HG02885 (cell line): ENCODE measurements at regions not wholly inside any gene's neighbourhood (a gene's known extent, or its start where the extent isn't known, plus 50 kb on each side); places are given as distances from the start of the nearest gene placed in this dataset.

ENCODE experiments used
- ATAC-seq: cut with Tn5 transposase; IDR thresholded peaks from one replicate; pipeline ENCODE4 v1.9.1; 2021; ENCODE audit warnings: mild to moderate bottlenecking; ENCODE audit not compliant: unreplicated experiment, poor library complexity

- ATAC-seq: no peak
These were observed 250.7 kb upstream of the ZNF32 start for GRCh38 chr10:43899224-43899959.

GRCh38 chr10:43898592-43898991 lies 249.9 kb upstream of the ZNF32 start:
- no peak for ATAC-seq

GRCh38 chr10:43897765-43898419 lies 249.2 kb upstream of the ZNF32 start:
- no peak for ATAC-seq

GRCh38 chr10:43892062-43892770 lies 243.5 kb upstream of the ZNF32 start:
- ATAC-seq: no peak

- no peak for ATAC-seq
These were observed 242.6 kb upstream of the ZNF32 start for GRCh38 chr10:43891241-43891640.

GRCh38 chr10:43890124-43890523 lies 241.4 kb upstream of the ZNF32 start:
- ATAC-seq: no peak

GRCh38 chr10:43888586-43888985 lies 239.9 kb upstream of the ZNF32 start:
- ATAC-seq: no peak

GRCh38 chr10:43885842-43886241 lies 237.2 kb upstream of the ZNF32 start:
- no peak for ATAC-seq

GRCh38 chr10:43885252-43885651 lies 236.6 kb upstream of the ZNF32 start:
- no peak for ATAC-seq

- no peak for ATAC-seq
These were observed 235.9 kb upstream of the ZNF32 start for GRCh38 chr10:43884501-43885105.

- ATAC-seq: no peak
These were observed 234.0 kb upstream of the ZNF32 start for GRCh38 chr10:43882711-43883110.

- no peak for ATAC-seq
These were observed 233.0 kb upstream of the ZNF32 start for GRCh38 chr10:43881657-43882056.

- no peak for ATAC-seq
These were observed 231.5 kb upstream of the ZNF32 start for GRCh38 chr10:43880160-43880559.

GRCh38 chr10:43879742-43880141 lies 231.1 kb upstream of the ZNF32 start:
- ATAC-seq: no peak

GRCh38 chr10:43879162-43879561 lies 230.5 kb upstream of the ZNF32 start:
- no peak for ATAC-seq

GRCh38 chr10:43878386-43878785 lies 229.7 kb upstream of the ZNF32 start:
- no peak for ATAC-seq

GRCh38 chr10:43876976-43877375 lies 228.3 kb upstream of the ZNF32 start:
- no peak for ATAC-seq

- ATAC-seq: no peak
These were observed 226.3 kb upstream of the ZNF32 start for GRCh38 chr10:43874984-43875383.

GRCh38 chr10:43873717-43874116 lies 225.0 kb upstream of the ZNF32 start:
- ATAC-seq: no peak

- ATAC-seq: no peak
These were observed 224.0 kb upstream of the ZNF32 start for GRCh38 chr10:43872644-43873043.

GRCh38 chr10:43871545-43871944 lies 222.9 kb upstream of the ZNF32 start:
- ATAC-seq: no peak
